WTC11 (cell line): ENCODE measurements at regions not wholly inside any gene's neighbourhood (a gene's known extent, or its start where the extent isn't known, plus 50 kb on each side); places are given as distances from the start of the nearest gene placed in this dataset.

ENCODE experiments used
- CTCF ChIP-seq: fragments of 200-600 bp; IDR thresholded peaks from 2 replicates; pipeline ENCODE4 v1.8.0; 2022; ENCODE audit warnings: antibody characterized with exemption
- E2F4 ChIP-seq: sonication (generic); formaldehyde crosslinking; IDR thresholded peaks from 2 replicates; pipeline ENCODE4 v1.8.1; 2022; ENCODE audit warnings: low read depth, mild to moderate bottlenecking, moderate library complexity, missing genetic modification reagents, borderline replicate concordance
- ZNF138 ChIP-seq: sonication (generic); formaldehyde crosslinking; conservative IDR thresholded peaks from 2 replicates; pipeline ENCODE4 v1.8.1; 2022; ENCODE audit warnings: mild to moderate bottlenecking, moderate library complexity, missing genetic modification reagents
- ZNF219 ChIP-seq: sonication (generic); formaldehyde crosslinking; IDR thresholded peaks from 2 replicates; pipeline ENCODE4 v1.8.0; 2023; ENCODE audit warnings: missing genetic modification reagents, mild to moderate bottlenecking, borderline replicate concordance
- ZNF281 ChIP-seq: sonication (generic); formaldehyde crosslinking; IDR thresholded peaks from 2 replicates; pipeline ENCODE4 v1.8.0; 2023; ENCODE audit warnings: mild to moderate bottlenecking, missing genetic modification reagents

- TF ChIP-seq E2F4 (CRISPR knock-in tag), result no peak
- TF ChIP-seq ZNF138 (CRISPR knock-in tag), result no peak
- no peak for TF ChIP-seq ZNF281 (CRISPR knock-in tag)
- TF ChIP-seq ZNF219 (CRISPR knock-in tag), result no peak
- TF ChIP-seq CTCF, result no peak
These were observed 66.7 kb downstream of the SLITRK1 start for GRCh38 chr13:83815598-83815997.
